ENCODE measurements at regions not wholly inside any gene's neighbourhood (a gene's known extent, or its start where the extent isn't known, plus 50 kb on each side); places are given as distances from the start of the nearest gene placed in this dataset.

DNA sequence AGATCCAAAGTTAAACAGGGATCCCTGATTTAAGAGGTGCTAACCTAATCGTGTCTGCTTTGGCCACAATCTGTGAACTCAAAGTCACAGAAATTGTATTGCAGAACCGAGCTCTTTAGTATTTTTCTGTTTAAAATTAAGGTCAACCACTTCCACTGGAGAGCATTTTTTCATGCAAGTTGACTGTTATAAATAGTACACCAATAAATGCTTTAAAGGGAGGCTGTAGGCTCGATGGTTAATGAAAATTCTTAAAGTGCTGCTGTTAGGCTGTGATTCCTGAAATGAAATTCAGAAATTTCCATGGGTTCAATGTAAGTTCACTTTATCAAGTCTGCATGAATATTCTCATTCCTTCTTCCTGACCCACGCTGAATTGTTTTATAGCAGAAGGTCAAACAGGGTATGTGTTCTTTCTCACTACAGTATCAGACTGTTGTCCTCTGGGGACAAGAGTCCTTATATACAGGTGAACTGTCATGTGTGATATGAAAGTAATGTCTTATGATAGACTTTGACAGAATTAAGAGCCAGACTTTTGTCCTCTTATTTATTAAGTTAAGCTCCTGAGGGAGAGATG is 92.5 kb upstream of the HDGFL1 start:
- H3K4me3 Mint-ChIP-seq = no peak overlapping the region
- H3K9me3 Mint-ChIP-seq = peaks cover 1% of the 10 kb centered on the region
- H3K36me3 Mint-ChIP-seq (ENCODE audit: low read depth) = no peaks in the 10 kb centered on the region
- ChIA-PET POLR2A (no interaction called here), CTCF (no interaction called here)
- TF ChIP-seq, protein P1, sequence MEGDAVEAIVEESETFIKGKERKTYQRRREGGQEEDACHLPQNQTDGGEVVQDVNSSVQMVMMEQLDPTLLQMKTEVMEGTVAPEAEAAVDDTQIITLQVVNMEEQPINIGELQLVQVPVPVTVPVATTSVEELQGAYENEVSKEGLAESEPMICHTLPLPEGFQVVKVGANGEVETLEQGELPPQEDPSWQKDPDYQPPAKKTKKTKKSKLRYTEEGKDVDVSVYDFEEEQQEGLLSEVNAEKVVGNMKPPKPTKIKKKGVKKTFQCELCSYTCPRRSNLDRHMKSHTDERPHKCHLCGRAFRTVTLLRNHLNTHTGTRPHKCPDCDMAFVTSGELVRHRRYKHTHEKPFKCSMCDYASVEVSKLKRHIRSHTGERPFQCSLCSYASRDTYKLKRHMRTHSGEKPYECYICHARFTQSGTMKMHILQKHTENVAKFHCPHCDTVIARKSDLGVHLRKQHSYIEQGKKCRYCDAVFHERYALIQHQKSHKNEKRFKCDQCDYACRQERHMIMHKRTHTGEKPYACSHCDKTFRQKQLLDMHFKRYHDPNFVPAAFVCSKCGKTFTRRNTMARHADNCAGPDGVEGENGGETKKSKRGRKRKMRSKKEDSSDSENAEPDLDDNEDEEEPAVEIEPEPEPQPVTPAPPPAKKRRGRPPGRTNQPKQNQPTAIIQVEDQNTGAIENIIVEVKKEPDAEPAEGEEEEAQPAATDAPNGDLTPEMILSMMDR (IDR thresholded peaks at IDR 0.05) = no peak
- DNase-seq = no peak
- H3K27me3 Mint-ChIP-seq = no peaks in the 10 kb centered on the region
- no peak overlapping the region for H3K27ac Mint-ChIP-seq
- H3K4me1 Mint-ChIP-seq (ENCODE audit: low read depth) = no peaks in the 10 kb centered on the region
- no peak for ATAC-seq
- intact Hi-C loops (cut with micrococcal nuclease) = no loop called here

DNA sequence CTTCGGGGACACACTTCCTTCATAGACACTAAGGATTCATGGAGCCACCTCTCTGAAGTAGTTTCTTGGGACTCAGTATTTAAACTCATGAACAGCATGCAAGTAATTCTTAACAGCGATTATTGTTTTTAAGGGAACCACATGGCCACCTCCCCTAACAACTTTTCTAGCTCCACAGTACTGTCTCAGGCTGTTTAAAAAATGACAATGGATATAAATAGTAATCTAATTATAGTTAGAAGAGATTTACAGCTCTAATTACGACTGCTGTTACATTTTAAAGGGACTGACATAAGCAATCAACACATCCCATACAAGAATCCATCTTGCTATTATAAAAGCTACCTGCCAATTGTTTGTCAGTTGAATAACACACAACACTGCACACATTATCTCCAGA is 72.1 kb upstream of the HDGFL1 start:
- Mint-ChIP-seq H3K36me3 (ENCODE audit: low read depth) (no peaks in the 10 kb centered on the region), H3K27me3 (no peaks in the 10 kb centered on the region), H3K4me3 (no peak overlapping the region), H3K4me1 (ENCODE audit: low read depth) (no peaks in the 10 kb centered on the region), H3K9me3 (no peaks in the 10 kb centered on the region), H3K27ac (no peak overlapping the region)
- intact Hi-C loops (cut with micrococcal nuclease) = no loop called here
- ChIA-PET CTCF (no interaction called here), POLR2A (no interaction called here)
- DNase-seq (no peak), ATAC-seq (no peak)
- TF ChIP-seq, protein P1 (IDR thresholded peaks at IDR 0.05) = no peak

DNA sequence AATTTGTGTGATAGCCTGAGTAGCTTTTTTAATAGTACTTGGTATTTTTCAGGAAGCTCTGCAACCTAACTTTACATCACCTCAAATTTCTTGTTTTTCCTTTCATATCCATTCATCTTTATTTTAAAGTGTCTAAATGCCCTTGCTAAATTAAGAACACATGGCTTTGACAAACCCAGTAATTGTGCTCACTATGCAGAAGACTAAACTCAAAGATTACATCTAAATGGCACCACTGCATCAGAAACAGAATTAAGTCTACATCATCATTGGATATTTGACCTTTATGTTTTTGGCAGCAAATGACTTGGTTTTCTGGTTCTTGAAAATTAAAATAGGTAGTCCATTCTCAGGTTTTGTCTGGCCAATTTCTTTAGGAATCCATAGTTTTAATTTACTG is 69.6 kb upstream of the HDGFL1 start:
- Mint-ChIP-seq H3K4me3 (no peak overlapping the region), H3K27me3 (no peaks in the 10 kb centered on the region), H3K4me1 (ENCODE audit: low read depth) (no peaks in the 10 kb centered on the region), H3K9me3 (no peaks in the 10 kb centered on the region), H3K27ac (no peak overlapping the region), H3K36me3 (ENCODE audit: low read depth) (no peaks in the 10 kb centered on the region)
- TF ChIP-seq, protein P1 (IDR thresholded peaks at IDR 0.05) = no peak
- no peak for ATAC-seq
- POLR2A ChIA-PET = no interaction called here
- no peak for DNase-seq
- intact Hi-C loops (cut with micrococcal nuclease) = no loop called here
- CTCF ChIA-PET = no interaction called here

DNA sequence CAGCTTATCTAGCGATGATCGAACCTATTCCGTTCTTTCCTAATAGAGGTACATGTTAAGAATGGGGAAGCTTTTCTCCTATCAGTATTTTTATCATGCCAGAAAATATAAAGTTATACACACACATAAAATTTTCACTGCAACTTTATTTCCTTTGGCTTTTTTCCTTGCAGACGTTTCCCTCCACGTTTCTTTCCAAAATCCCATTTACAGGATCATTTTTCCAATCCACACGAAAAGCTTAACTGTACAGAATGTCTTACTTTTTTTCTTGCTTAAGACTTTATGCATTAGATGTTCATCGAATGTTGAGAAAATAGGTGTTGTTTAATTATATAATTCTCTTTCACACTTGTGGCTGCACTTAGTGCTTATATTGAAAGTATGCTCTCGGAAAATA is 62.9 kb upstream of the HDGFL1 start:
- Mint-ChIP-seq H3K9me3 (no peaks in the 10 kb centered on the region), H3K4me1 (ENCODE audit: low read depth) (no peaks in the 10 kb centered on the region), H3K4me3 (no peak overlapping the region), H3K36me3 (ENCODE audit: low read depth) (no peaks in the 10 kb centered on the region), H3K27me3 (no peaks in the 10 kb centered on the region), H3K27ac (no peak overlapping the region)
- ChIA-PET POLR2A (no interaction called here), CTCF (no interaction called here)
- no peak for DNase-seq
- ATAC-seq = no peak
- intact Hi-C loops (cut with micrococcal nuclease) = no loop called here
- TF ChIP-seq, protein P1 (IDR thresholded peaks at IDR 0.05) = no peak

DNA sequence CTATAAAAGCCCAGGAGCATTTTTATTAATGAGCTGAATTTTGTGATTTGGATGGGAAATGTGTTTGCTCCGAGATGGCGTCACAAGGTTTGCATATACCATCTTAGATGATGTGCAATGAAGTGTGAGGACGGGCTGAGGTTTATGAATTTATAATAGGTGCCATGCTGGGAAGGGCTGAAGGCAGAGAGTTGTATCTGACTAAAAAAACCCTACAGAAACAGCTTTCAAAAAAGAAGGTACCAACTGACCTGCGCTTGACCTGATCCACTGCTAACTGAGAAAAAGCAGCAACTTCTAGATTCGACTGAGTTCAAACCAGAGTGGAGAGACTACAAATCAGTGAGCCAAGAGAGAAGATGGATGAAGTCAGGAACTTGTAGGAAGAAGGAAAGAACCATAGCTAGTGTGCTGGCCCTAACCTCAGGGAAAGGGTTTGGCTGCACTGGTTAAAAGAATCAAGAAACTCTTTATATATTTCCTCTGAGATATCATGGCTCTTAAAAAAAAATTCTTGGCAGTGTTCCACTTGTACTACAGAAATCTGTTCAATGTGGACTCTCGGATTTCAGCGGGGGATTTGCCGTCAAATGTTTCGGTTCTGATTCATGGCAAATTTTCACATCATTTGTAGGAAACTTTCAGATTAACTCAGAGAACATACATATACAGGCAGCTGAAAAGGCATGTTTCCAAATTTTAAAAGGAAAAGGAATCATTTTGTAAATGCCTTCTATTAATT is 56.5 kb upstream of the HDGFL1 start:
- no peak overlapping the region for H3K4me3 Mint-ChIP-seq
- H3K27me3 Mint-ChIP-seq = no peaks in the 10 kb centered on the region
- DNase-seq (no peak), ATAC-seq (no peak)
- intact Hi-C loops (cut with micrococcal nuclease) = no loop called here
- no peak overlapping the region for H3K27ac Mint-ChIP-seq
- H3K9me3 Mint-ChIP-seq = no peaks in the 10 kb centered on the region
- no peaks in the 10 kb centered on the region for H3K4me1 Mint-ChIP-seq (ENCODE audit: low read depth)
- TF ChIP-seq, protein P1 (IDR thresholded peaks at IDR 0.05) = no peak
- POLR2A ChIA-PET = no interaction called here
- H3K36me3 Mint-ChIP-seq (ENCODE audit: low read depth) = no peaks in the 10 kb centered on the region
- CTCF ChIA-PET = no interaction called here

Data from activated CD8-positive, alpha-beta T cell treated with anti-CD3 and anti-CD28 coated beads for 36 hours (primary cell).